ENCODE measurements at regions not wholly inside any gene's neighbourhood (a gene's known extent, or its start where the extent isn't known, plus 50 kb on each side); places are given as distances from the start of the nearest gene placed in this dataset.

- TF ChIP-seq CTCF (conservative IDR thresholded peaks at IDR 0.05; ENCODE audit: low read depth, low read length) (no peak), MAFK (IDR thresholded peaks at IDR 0.05; ENCODE audit: low read depth, low read length) (no peak), SMC3 (IDR thresholded peaks at IDR 0.05; ENCODE audit: low read depth, low read length) (no peak), RCOR1 (IDR thresholded peaks at IDR 0.05; ENCODE audit: insufficient replicate concordance, low read length) (no peak), MXI1 (IDR thresholded peaks at IDR 0.05; ENCODE audit: borderline replicate concordance, low read depth, low read length) (no peak), CEBPB (IDR thresholded peaks at IDR 0.05; ENCODE audit: low read depth, low read length) (no peak), BHLHE40 (IDR thresholded peaks at IDR 0.05; ENCODE audit: low read depth, low read length) (no peak), POLR2A (IDR thresholded peaks at IDR 0.05; ENCODE audit: low read depth, low read length) (no peak), FOS (IDR thresholded peaks at IDR 0.05; ENCODE audit: low read depth, low read length) (no peak)
Observed at GRCh38 chr2:89831641-89832498, 1140.4 kb downstream of the RPIA start.
